Activated T-helper 17 cell treated with anti-CD3 and anti-CD28 coated beads, Interleukin-2, amount 50 U/mL, for 72 hours (primary cell): ENCODE measurements at regions not wholly inside any gene's neighbourhood (a gene's known extent, or its start where the extent isn't known, plus 50 kb on each side); places are given as distances from the start of the nearest gene placed in this dataset.

ENCODE experiments used
- ATAC-seq: fragments of 150-1000 bp; cut with Tn5 transposase; replicated peaks from 2 replicates; pipeline ENCODE4 v1.10.0; 2021; ENCODE audit warnings: mild to moderate bottlenecking, moderate library complexity
- H3K27ac Mint-ChIP-seq: one replicate; pipeline ENCODE4 v1.8.0; 2022; ENCODE audit warnings: mixed read lengths
- H3K27me3 Mint-ChIP-seq: one replicate; pipeline ENCODE4 v1.8.0; 2022; ENCODE audit warnings: mixed read lengths
- H3K36me3 Mint-ChIP-seq: one replicate; pipeline ENCODE4 v1.8.0; 2022; ENCODE audit warnings: low read depth, mild to moderate bottlenecking, mixed read lengths
- H3K4me1 Mint-ChIP-seq: one replicate; pipeline ENCODE4 v1.8.0; 2022; ENCODE audit warnings: mixed read lengths
- H3K4me3 Mint-ChIP-seq: one replicate; pipeline ENCODE4 v1.8.0; 2022; ENCODE audit warnings: mild to moderate bottlenecking, mixed read lengths
- H3K9me3 Mint-ChIP-seq: one replicate; pipeline ENCODE4 v1.8.0; 2022; ENCODE audit warnings: mixed read lengths

GRCh38 chr4:19262467-19262866 is 989.2 kb upstream of the SLIT2 start:
- Mint-ChIP-seq H3K9me3 (peaks cover 16% of the 10 kb centered on the region), H3K4me1 (no peaks in the 10 kb centered on the region), H3K4me3 (no peak overlapping the region), H3K36me3 (no peaks in the 10 kb centered on the region), H3K27ac (no peak overlapping the region), H3K27me3 (no peaks in the 10 kb centered on the region)
- no peak for ATAC-seq

GRCh38 chr4:19260346-19260745 is 991.4 kb upstream of the SLIT2 start:
- peaks cover 23% of the 10 kb centered on the region for H3K9me3 Mint-ChIP-seq
- H3K36me3 Mint-ChIP-seq = no peaks in the 10 kb centered on the region
- H3K27me3 Mint-ChIP-seq = no peaks in the 10 kb centered on the region
- no peak for ATAC-seq
- no peaks in the 10 kb centered on the region for H3K4me1 Mint-ChIP-seq
- no peak overlapping the region for H3K27ac Mint-ChIP-seq
- H3K4me3 Mint-ChIP-seq = no peak overlapping the region

GRCh38 chr4:19259920-19260319 is 991.8 kb upstream of the SLIT2 start:
- peaks cover 24% of the 10 kb centered on the region for H3K9me3 Mint-ChIP-seq
- no peak for ATAC-seq
- H3K4me1 Mint-ChIP-seq = no peaks in the 10 kb centered on the region
- H3K27ac Mint-ChIP-seq = no peak overlapping the region
- H3K27me3 Mint-ChIP-seq = no peaks in the 10 kb centered on the region
- H3K4me3 Mint-ChIP-seq = no peak overlapping the region
- H3K36me3 Mint-ChIP-seq = no peaks in the 10 kb centered on the region

- H3K27me3 Mint-ChIP-seq = no peaks in the 10 kb centered on the region
- no peak overlapping the region for H3K4me3 Mint-ChIP-seq
- no peaks in the 10 kb centered on the region for H3K4me1 Mint-ChIP-seq
- no peak for ATAC-seq
- no peaks in the 10 kb centered on the region for H3K36me3 Mint-ChIP-seq
- no peak overlapping the region for H3K27ac Mint-ChIP-seq
- H3K9me3 Mint-ChIP-seq = peaks cover 25% of the 10 kb centered on the region
These were observed 994.9 kb upstream of the SLIT2 start for GRCh38 chr4:19256823-19257222.

GRCh38 chr4:19254486-19254885 is 997.2 kb upstream of the SLIT2 start:
- Mint-ChIP-seq H3K27ac (no peak overlapping the region), H3K27me3 (no peaks in the 10 kb centered on the region), H3K9me3 (peaks cover 34% of the 10 kb centered on the region), H3K4me1 (no peaks in the 10 kb centered on the region), H3K36me3 (no peaks in the 10 kb centered on the region), H3K4me3 (no peak overlapping the region)
- no peak for ATAC-seq

GRCh38 chr4:19248023-19248422 is 1003.7 kb upstream of the SLIT2 start:
- no peak for ATAC-seq
- Mint-ChIP-seq H3K9me3 (peaks cover 15% of the 10 kb centered on the region), H3K36me3 (no peaks in the 10 kb centered on the region), H3K27me3 (no peaks in the 10 kb centered on the region), H3K4me3 (no peak overlapping the region), H3K4me1 (no peaks in the 10 kb centered on the region), H3K27ac (no peak overlapping the region)

- Mint-ChIP-seq H3K36me3 (no peaks in the 10 kb centered on the region), H3K4me3 (no peak overlapping the region), H3K27me3 (no peaks in the 10 kb centered on the region), H3K27ac (no peak overlapping the region), H3K4me1 (no peaks in the 10 kb centered on the region), H3K9me3 (peaks cover 11% of the 10 kb centered on the region)
- no peak for ATAC-seq
These were observed 1009.8 kb upstream of the SLIT2 start for GRCh38 chr4:19241895-19242294.

GRCh38 chr4:19239565-19239964 is 1012.1 kb upstream of the SLIT2 start:
- H3K27me3 Mint-ChIP-seq = no peaks in the 10 kb centered on the region
- no peaks in the 10 kb centered on the region for H3K4me1 Mint-ChIP-seq
- no peak overlapping the region for H3K4me3 Mint-ChIP-seq
- peaks cover 16% of the 10 kb centered on the region for H3K9me3 Mint-ChIP-seq
- no peaks in the 10 kb centered on the region for H3K36me3 Mint-ChIP-seq
- ATAC-seq = no peak
- no peak overlapping the region for H3K27ac Mint-ChIP-seq

- Mint-ChIP-seq H3K4me3 (no peak overlapping the region), H3K36me3 (no peaks in the 10 kb centered on the region), H3K4me1 (no peaks in the 10 kb centered on the region), H3K27ac (no peak overlapping the region), H3K27me3 (no peaks in the 10 kb centered on the region), H3K9me3 (peaks cover 12% of the 10 kb centered on the region)
- ATAC-seq = no peak
These were observed 1015.2 kb upstream of the SLIT2 start for GRCh38 chr4:19236473-19236872.

- Mint-ChIP-seq H3K27ac (no peak overlapping the region), H3K36me3 (no peaks in the 10 kb centered on the region), H3K27me3 (no peaks in the 10 kb centered on the region), H3K9me3 (peaks cover 6% of the 10 kb centered on the region), H3K4me3 (no peak overlapping the region), H3K4me1 (no peaks in the 10 kb centered on the region)
- no peak for ATAC-seq
These were observed 1020.7 kb upstream of the SLIT2 start for GRCh38 chr4:19230906-19231545.

GRCh38 chr4:19227701-19228100 is 1024.0 kb upstream of the SLIT2 start:
- Mint-ChIP-seq H3K27me3 (no peaks in the 10 kb centered on the region), H3K9me3 (peaks cover 3% of the 10 kb centered on the region), H3K27ac (no peak overlapping the region), H3K4me1 (no peaks in the 10 kb centered on the region), H3K4me3 (no peak overlapping the region), H3K36me3 (no peaks in the 10 kb centered on the region)
- no peak for ATAC-seq

GRCh38 chr4:19224820-19225219 is 1026.9 kb upstream of the SLIT2 start:
- Mint-ChIP-seq H3K36me3 (no peaks in the 10 kb centered on the region), H3K27ac (no peak overlapping the region), H3K4me1 (no peaks in the 10 kb centered on the region), H3K9me3 (peaks cover 3% of the 10 kb centered on the region), H3K27me3 (no peaks in the 10 kb centered on the region), H3K4me3 (no peak overlapping the region)
- ATAC-seq = no peak

GRCh38 chr4:19216476-19216875 is 1035.2 kb upstream of the SLIT2 start:
- H3K27ac Mint-ChIP-seq = no peak overlapping the region
- no peaks in the 10 kb centered on the region for H3K27me3 Mint-ChIP-seq
- H3K9me3 Mint-ChIP-seq = peaks cover 5% of the 10 kb centered on the region
- H3K4me1 Mint-ChIP-seq = no peaks in the 10 kb centered on the region
- no peak overlapping the region for H3K4me3 Mint-ChIP-seq
- no peak for ATAC-seq
- no peaks in the 10 kb centered on the region for H3K36me3 Mint-ChIP-seq

GRCh38 chr4:19214591-19215186 is 1037.0 kb upstream of the SLIT2 start:
- no peak overlapping the region for H3K4me3 Mint-ChIP-seq
- no peaks in the 10 kb centered on the region for H3K36me3 Mint-ChIP-seq
- H3K4me1 Mint-ChIP-seq = no peaks in the 10 kb centered on the region
- H3K9me3 Mint-ChIP-seq = peaks cover 11% of the 10 kb centered on the region
- no peaks in the 10 kb centered on the region for H3K27me3 Mint-ChIP-seq
- ATAC-seq = no peak
- no peak overlapping the region for H3K27ac Mint-ChIP-seq

GRCh38 chr4:19213388-19213787 is 1038.3 kb upstream of the SLIT2 start:
- Mint-ChIP-seq H3K36me3 (no peaks in the 10 kb centered on the region), H3K4me3 (no peak overlapping the region), H3K27ac (no peak overlapping the region), H3K27me3 (no peaks in the 10 kb centered on the region), H3K4me1 (no peaks in the 10 kb centered on the region), H3K9me3 (peaks cover 11% of the 10 kb centered on the region)
- ATAC-seq = no peak

- Mint-ChIP-seq H3K36me3 (no peaks in the 10 kb centered on the region), H3K27ac (no peak overlapping the region), H3K9me3 (peaks cover 10% of the 10 kb centered on the region), H3K4me1 (no peaks in the 10 kb centered on the region), H3K4me3 (no peak overlapping the region), H3K27me3 (no peaks in the 10 kb centered on the region)
- no peak for ATAC-seq
These were observed 1045.9 kb upstream of the SLIT2 start for GRCh38 chr4:19205853-19206252.
